Ishikawa (cell line): ENCODE measurements at regions not wholly inside any gene's neighbourhood (a gene's known extent, or its start where the extent isn't known, plus 50 kb on each side); places are given as distances from the start of the nearest gene placed in this dataset.
A peak's percentile ranks its signal among the peaks of the same experiment; 100 is the strongest.

Experiments
- CEBPB ChIP-seq: IDR thresholded peaks from 2 replicates; pipeline ENCODE4 v1.6.1; 2012
- RAD21 ChIP-seq: IDR thresholded peaks from 2 replicates; pipeline ENCODE4 v1.6.1; 2012; ENCODE audit warnings: low read depth

- 0 out of 2 replicates have a peak, but pooled peaks have one; percentile 26 for TF ChIP-seq CEBPB
Measured at GRCh38 chr18:106054-106851, 52.1 kb upstream of the USP14 start.

- peak; percentile 19; the same call in 1 of the 2 replicates for TF ChIP-seq RAD21
Measured at GRCh38 chr18:107464-107863, 50.9 kb upstream of the USP14 start.
